C4-2B (cell line): ENCODE measurements at regions not wholly inside any gene's neighbourhood (a gene's known extent, or its start where the extent isn't known, plus 50 kb on each side); places are given as distances from the start of the nearest gene placed in this dataset.

Source experiments
- ZFX ChIP-seq: fragments of 450-650 bp; IDR thresholded peaks from 2 replicates; pipeline ENCODE4 v1.6.1; 2017
- TF ChIP-seq, protein P1 (sequence below): fragments of 450-650 bp; conservative IDR thresholded peaks from 2 replicates; pipeline ENCODE4 v1.5.1; 2017; ENCODE audit warnings: mild to moderate bottlenecking

- no peak for TF ChIP-seq ZFX
- TF ChIP-seq, protein P1, sequence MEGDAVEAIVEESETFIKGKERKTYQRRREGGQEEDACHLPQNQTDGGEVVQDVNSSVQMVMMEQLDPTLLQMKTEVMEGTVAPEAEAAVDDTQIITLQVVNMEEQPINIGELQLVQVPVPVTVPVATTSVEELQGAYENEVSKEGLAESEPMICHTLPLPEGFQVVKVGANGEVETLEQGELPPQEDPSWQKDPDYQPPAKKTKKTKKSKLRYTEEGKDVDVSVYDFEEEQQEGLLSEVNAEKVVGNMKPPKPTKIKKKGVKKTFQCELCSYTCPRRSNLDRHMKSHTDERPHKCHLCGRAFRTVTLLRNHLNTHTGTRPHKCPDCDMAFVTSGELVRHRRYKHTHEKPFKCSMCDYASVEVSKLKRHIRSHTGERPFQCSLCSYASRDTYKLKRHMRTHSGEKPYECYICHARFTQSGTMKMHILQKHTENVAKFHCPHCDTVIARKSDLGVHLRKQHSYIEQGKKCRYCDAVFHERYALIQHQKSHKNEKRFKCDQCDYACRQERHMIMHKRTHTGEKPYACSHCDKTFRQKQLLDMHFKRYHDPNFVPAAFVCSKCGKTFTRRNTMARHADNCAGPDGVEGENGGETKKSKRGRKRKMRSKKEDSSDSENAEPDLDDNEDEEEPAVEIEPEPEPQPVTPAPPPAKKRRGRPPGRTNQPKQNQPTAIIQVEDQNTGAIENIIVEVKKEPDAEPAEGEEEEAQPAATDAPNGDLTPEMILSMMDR = no peak
Measured at GRCh38 chr13:58004751-58005150, 373.2 kb downstream of the PCDH17 start.
